Right lung (tissue), 2 donors: ENCODE measurements at regions not wholly inside any gene's neighbourhood (a gene's known extent, or its start where the extent isn't known, plus 50 kb on each side); places are given as distances from the start of the nearest gene placed in this dataset.

Experiments
- DNase-seq, 2 donors: peaks; one replicate each; pipeline ENCODE4 v3.0.0-alpha.2; 2013

DNA sequence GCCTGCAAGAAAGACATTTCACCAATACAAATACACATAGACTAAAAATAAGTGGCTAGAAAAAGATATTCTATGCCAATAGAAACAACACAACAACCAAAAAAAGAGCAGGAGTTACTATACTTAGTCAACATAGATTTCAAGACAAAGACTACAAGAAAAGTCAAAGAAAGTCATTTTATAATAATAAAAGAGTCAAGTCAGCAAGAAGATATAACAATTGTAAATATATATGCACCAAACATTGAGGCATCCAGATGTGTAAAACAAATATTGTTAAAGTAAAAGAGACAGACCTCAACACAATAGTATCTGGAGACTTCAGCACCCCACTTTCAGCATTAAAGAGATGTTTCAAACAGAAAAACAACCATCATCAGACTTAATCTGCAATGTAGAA is 104.6 kb downstream of the AMY1C start:
- DNase-seq = no peak

DNA sequence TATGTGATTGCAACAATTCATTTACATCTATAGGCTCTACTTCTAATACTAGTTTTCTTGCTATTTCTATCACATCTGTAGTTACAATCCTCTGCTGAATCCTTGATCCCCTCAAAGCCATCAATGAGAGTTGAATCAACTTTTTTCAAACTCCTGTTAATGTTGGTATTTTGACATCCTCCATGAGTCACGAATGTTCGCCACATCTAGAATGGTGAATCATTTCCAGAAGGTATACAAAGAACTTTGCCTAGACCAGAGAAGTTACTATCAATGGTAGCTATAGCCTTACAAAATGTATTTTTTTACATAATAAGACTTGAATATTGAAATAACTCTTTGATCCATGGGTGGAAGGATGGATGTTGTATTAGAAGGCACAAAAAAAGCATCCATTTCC is 110.0 kb downstream of the AMY1C start:
- no peak for DNase-seq

- no peak for DNase-seq
Measured at GRCh38 chr1:103898576-103899345, 149.1 kb downstream of the AMY1C start.

DNA sequence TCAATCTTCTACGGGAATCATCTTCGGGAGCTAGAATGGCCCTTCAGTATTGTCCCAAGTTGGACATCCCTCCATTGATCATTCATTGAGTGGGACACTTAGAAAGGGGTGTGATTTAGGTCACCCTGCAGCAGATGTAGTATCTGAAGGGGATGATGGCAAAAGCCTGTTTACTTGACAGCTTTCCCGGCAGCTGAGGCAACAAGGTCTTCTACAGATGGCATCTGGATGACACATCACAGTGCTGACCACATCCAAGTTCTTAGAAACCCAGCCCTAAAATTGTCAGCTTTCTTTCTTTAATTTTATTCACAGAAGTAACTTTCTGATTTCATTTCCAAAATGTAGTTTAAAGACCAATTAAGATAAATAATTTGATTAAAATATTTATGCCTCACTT is 150.3 kb downstream of the AMY1C start:
- DNase-seq = no peak

DNA sequence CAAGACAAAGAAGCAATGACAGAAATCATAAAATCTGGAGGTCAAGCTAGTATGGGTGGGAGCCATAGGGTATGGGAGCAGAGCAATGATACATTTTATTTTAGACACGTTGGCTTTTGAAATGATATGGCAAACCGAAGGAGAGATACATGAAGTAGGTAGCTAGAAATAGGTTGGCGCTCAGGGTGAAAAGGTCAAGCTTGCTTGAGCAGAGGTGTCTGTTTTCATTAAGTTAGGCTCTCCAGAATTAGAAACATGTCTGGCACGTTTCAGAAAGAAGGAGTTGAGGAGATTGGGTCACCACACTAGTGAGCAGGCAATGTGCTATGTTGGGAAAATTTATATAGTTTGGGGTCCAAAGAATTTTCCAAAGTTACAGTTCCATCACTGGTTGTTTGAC is 151.4 kb downstream of the AMY1C start:
- DNase-seq = no peak

DNA sequence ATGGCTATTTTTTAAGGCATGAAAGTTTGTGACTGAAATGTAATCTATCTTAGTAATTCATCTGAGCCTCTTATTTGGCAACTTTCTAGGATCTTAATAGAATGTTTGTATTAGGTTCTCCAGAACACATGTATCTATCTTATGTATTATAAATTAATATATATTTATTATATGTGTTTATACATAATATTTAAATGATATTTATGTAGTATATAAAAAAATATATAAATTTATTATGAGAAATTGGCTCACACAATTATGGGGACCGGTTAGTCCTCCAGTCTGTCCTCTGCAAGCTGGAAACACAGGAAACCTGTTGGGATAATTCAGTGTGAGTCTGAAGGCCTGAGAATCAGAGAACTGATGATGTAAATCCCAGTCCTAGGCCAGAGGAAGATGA is 155.7 kb downstream of the AMY1C start:
- DNase-seq = no peak

DNA sequence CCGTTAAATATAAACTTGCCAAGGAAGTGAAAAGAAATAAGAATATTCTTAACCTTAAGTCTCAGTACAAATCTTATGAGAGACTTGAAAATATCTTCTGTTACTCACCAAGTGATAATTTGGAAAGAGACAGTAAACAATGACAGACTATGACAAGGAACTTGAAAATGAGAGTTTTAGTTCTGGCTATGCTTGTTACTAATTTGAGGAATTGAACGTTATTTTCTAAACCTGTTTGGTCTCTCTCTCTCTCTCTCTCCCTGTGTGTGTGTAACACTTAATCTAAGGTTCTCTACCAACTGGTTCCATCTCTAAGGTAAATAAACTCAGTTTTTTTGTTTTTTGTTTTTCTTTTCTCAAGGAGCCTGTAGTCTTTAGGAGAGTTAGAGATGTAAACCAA is 161.8 kb downstream of the AMY1C start:
- no peak for DNase-seq

DNA sequence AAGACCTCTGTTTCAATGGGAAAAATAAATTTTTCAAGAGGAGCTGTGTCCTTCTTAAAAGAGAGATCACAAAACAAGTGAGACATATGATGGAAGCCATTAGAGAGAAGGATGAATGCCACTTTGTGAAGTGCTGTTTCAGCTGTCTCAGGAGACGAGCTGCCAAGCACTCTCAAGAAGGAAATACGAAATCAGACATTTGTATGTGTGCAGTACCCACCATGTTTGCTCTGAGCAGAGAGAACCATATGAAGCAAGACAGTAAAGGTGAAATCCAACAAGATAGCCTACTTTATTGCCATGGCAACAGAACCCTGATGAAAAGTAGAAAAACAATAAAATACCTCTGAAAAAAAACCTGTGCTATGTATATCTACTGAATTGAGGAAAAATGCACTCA is 168.1 kb downstream of the AMY1C start:
- no peak for DNase-seq

DNA sequence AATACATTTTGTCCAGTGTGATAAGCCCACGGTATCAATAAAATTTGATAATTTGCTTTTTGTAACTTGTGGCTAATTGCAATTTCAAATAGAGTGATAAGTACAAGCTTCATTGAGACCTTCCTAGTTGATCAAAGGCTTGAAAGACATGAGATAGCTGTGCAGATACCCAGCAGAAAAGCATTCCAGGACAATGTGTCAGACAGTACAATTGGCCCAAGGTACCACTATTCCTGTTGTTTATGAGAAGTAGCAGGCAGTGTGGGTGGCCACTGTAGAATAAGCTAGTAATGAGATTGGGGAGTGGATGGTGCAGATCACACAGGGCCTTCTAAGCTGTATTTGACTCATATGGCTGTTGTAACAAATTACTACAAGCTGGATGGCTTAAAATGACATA is 182.2 kb downstream of the AMY1C start:
- DNase-seq = no peak

DNA sequence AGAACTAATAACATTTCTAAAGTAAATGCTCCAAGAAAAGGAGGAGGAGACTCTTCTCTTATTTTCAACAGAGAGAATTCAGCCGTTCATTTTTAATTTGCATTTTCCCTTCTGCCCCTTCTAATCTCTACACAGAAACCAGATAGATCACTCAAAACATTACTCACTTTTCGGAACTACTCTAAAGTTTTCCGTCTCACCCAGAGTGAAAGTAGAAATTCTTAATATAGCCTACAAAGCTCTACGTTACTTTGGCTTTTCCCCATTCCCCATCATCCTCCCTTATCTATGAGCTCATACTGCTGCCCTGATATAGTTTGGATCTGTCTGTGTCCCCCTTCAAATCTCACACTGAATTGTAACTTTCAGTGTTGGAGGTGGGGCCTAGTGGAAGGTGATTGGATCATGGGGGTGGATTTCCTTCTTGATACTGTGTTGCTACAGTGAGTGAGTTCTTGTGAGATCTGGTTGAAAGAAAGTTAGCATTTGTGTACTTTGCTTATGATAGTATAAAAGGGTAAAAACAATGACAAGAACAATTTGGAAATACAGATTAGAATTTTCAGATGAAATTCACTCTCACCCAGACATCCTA is 188.2 kb downstream of the AMY1C start:
- no peak for DNase-seq

- DNase-seq = no peak
Measured at GRCh38 chr1:103941086-103941485, 191.4 kb downstream of the AMY1C start.

GRCh38 chr1:103942029-103942428 is 192.3 kb downstream of the AMY1C start:
- DNase-seq = no peak

- DNase-seq = no peak
Measured at GRCh38 chr1:103945774-103946173, 196.1 kb downstream of the AMY1C start.

DNA sequence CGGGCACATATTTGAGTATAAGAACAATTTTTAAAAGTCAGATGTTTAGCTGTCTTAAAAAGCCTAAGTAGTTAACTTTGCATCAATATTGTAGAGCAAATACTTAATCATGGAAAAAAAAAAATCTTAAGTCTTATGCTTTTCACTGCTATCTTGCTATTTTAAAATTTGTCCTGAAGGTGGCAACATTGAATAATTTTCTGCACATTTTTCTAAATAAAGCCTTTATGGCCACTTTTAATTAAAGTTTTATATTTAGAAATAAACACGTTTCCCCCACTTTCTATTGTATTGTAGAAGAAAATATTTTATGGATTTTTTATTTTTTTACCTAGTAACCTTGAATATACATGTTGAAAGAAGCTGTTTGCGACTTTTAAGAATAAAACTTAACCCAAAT is 198.8 kb downstream of the AMY1C start:
- no peak for DNase-seq

GRCh38 chr1:103949779-103950178 is 200.1 kb downstream of the AMY1C start:
- no peak for DNase-seq

DNA sequence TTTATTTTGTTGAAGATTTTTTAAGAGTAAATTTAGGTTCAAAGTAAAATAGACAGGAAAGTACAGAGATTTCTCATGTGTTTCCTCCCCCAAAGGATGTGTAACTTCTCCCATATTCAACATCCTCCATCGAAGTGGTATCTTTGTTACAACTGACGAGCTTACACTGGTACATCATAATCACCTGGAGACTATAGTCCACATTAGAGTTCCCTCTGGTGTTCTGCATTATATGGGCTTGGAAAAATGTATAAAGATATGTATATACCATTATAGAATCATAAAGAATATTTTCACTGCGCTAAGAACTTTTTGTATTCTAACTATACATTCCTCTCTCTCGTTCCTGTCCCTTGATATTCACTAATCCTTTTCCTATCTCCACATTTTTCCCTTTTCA is 203.7 kb downstream of the AMY1C start:
- DNase-seq = no peak

- no peak for DNase-seq
Measured at GRCh38 chr1:103958699-103959098, 209.0 kb downstream of the AMY1C start.

- no peak for DNase-seq
Measured at GRCh38 chr1:103959565-103959964, 209.9 kb downstream of the AMY1C start.

DNA sequence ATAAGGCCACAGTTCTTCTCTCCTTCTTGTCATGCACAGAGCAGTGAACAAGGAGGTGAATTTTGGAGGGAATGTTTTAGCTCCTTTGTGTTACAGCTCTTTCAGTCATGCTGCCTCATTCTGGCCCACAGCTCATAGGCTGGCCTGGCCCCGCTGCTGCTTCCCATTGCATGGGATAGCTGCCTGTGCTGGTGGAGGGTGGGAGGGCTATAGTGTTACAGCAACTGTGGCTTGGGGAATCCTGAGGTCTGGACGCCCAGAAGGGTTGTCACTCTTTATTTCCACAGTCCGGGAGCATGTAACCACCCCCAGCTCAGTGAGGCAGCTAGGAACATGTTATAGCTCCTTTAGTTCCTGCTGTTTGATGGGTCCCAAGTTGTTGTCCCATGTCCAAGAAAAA is 210.3 kb downstream of the AMY1C start:
- DNase-seq = no peak

GRCh38 chr1:103960710-103961109 is 211.0 kb downstream of the AMY1C start:
- no peak for DNase-seq

DNA sequence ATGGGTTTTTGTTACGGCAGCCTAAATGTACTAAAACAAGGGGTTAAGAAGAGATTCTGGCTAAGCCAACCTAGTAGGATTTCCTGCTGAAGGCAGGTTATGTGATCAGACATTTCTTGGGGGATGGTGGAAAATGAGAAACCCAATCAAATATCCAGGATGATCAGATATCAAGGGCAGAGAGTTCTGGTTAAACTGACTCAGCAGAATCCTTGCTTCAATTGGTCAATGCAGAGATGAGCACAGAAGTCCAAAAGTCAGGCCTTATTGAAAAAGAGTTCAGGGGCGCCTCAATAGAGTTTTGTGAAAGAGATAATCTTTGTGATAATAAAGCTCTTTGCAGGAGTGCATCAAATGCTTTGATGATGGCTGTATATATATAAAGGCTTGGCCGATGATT is 237.1 kb downstream of the AMY1C start:
- no peak for DNase-seq

DNA sequence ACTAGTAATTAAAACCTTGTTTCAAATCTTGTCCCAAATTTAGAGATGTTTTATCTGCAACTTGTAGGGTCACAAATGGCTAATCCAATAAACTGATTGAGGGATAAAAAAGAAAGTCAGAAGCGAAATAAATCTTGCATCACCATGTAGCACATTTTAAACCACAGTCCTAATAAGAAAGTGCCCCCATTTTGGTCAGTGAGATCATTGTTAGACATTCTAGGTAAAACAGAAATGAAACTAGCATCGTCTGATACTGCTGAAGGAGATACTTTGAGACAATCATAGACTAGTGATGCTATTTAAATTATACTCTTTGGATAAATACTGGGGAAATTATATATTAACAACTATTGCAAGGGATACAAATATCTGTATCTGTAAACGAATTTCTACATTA is 247.9 kb downstream of the AMY1C start:
- no peak for DNase-seq

- DNase-seq = no peak
Measured at GRCh38 chr1:104018922-104019674, 269.4 kb downstream of the AMY1C start.
